ENCODE measurements at regions not wholly inside any gene's neighbourhood (a gene's known extent, or its start where the extent isn't known, plus 50 kb on each side); places are given as distances from the start of the nearest gene placed in this dataset.

- Histone ChIP-seq H3K27me3 (ENCODE audit: insufficient read depth) (no peaks in the 10 kb centered on the region; the same call in none of the 2 replicates), H3K27ac (ENCODE audit: low read depth in 2 of 2, low read length in 1 of 2) (no peak overlapping the region), H3K4me2 (no peak overlapping the region), H3F3A (replicated peaks; ENCODE audit: insufficient read depth) (no peaks in the 10 kb centered on the region), H4K20me1 (ENCODE audit: insufficient read depth) (no peaks in the 10 kb centered on the region), H3K9me3 (no peaks in the 10 kb centered on the region), H3K4me3 (ENCODE audit: low read depth in 2 of 2, low read length in 1 of 2) (no peak overlapping the region), H3K9me2 (no peaks in the 10 kb centered on the region), H3K36me3 (replicated peaks in 1 of 2; ENCODE audit: control insufficient read depth in 1 of 2, insufficient read depth in 2 of 2, low read length in 1 of 2) (no peaks in the 10 kb centered on the region), H3K4me1 (ENCODE audit: control insufficient read depth in 1 of 2, insufficient read depth in 2 of 2, low read depth in 1 of 2, low read length in 1 of 2) (no peaks in the 10 kb centered on the region; a peak in 1 of 4 replicates), H3K9ac (no peak overlapping the region), H3K79me2 (ENCODE audit: insufficient read depth) (no peaks in the 10 kb centered on the region), H2AFZ (ENCODE audit: low read depth) (no peak overlapping the region)
- TF ChIP-seq ZBTB33 (IDR thresholded peaks at IDR 0.05; ENCODE audit: borderline replicate concordance, low read depth) (no peak), USF2 (IDR thresholded peaks at IDR 0.05; ENCODE audit: borderline replicate concordance, low read depth, low read length) (no peak), CTCF (IDR thresholded peaks at IDR 0.05) (no peak), RFX5 (IDR thresholded peaks at IDR 0.05; ENCODE audit: low read length) (no peak), FOXJ3 (CRISPR knock-in tag; IDR thresholded peaks at IDR 0.05) (no peak), FOSL2 (IDR thresholded peaks at IDR 0.05; ENCODE audit: borderline replicate concordance, low read depth) (no peak), SMC3 (IDR thresholded peaks at IDR 0.05; ENCODE audit: low read depth, low read length) (no peak), CHD2 (IDR thresholded peaks at IDR 0.05; ENCODE audit: low read length, partially characterized antibody) (no peak), FOXM1 (IDR thresholded peaks at IDR 0.05; ENCODE audit: low read depth) (no peak), JUND (IDR thresholded peaks at IDR 0.05) (no peak), TCF12 (IDR thresholded peaks at IDR 0.05) (no peak)
- 23% methylated on average over 2 of the region's 2 CpGs for WGBS (ENCODE audit: low lambda C conversion rate)
- no peak for DNase-seq
- ChIA-PET CTCF (no interaction called here), POLR2A (interaction anchor here (0.6 kb wide), 1 partner anchor 112 kb away, joined by 3 read pairs; no protein-coding TSS in a partner anchor)
Measured at GRCh38 chrX:39830414-39830813, 267.3 kb downstream of the BCOR start.

GRCh38 chrX:39832211-39832610, 265.5 kb downstream of the BCOR start:
- no peaks in the 10 kb centered on the region for H3F3A ChIP-seq (replicated peaks; ENCODE audit: insufficient read depth)
- H3K27ac ChIP-seq (ENCODE audit: low read depth in 2 of 2, low read length in 1 of 2), result no peak overlapping the region
- no peaks in the 10 kb centered on the region; the same call in none of the 2 replicates for H3K27me3 ChIP-seq (ENCODE audit: insufficient read depth)
- no peak overlapping the region for H3K9ac ChIP-seq
- ChIA-PET POLR2A (no interaction called here), CTCF (interaction anchor here (0.7 kb wide), 1 partner anchor 253 kb away, joined by 3 read pairs; no protein-coding TSS in a partner anchor)
- H3K4me3 ChIP-seq (ENCODE audit: low read depth in 2 of 2, low read length in 1 of 2), result no peak overlapping the region
- no peak for DNase-seq
- H2AFZ ChIP-seq (ENCODE audit: low read depth), result no peak overlapping the region
- H3K79me2 ChIP-seq (ENCODE audit: insufficient read depth), result no peaks in the 10 kb centered on the region
- no peaks in the 10 kb centered on the region for H3K9me2 ChIP-seq
- H3K4me2 ChIP-seq, result no peak overlapping the region
- 60% methylated on average over 11 of the region's 11 CpGs for WGBS (ENCODE audit: low lambda C conversion rate)
- H3K4me1 ChIP-seq (ENCODE audit: control insufficient read depth in 1 of 2, insufficient read depth in 2 of 2, low read depth in 1 of 2, low read length in 1 of 2), result no peaks in the 10 kb centered on the region; a peak in 1 of 4 replicates
- H4K20me1 ChIP-seq (ENCODE audit: insufficient read depth), result no peaks in the 10 kb centered on the region
- no peaks in the 10 kb centered on the region for H3K36me3 ChIP-seq (replicated peaks in 1 of 2; ENCODE audit: control insufficient read depth in 1 of 2, insufficient read depth in 2 of 2, low read length in 1 of 2)
- H3K9me3 ChIP-seq, result no peaks in the 10 kb centered on the region
- TF ChIP-seq SMC3 (IDR thresholded peaks at IDR 0.05; ENCODE audit: low read depth, low read length) (no peak), NFIC (IDR thresholded peaks at IDR 0.05; ENCODE audit: borderline replicate concordance) (no peak), ZBTB33 (IDR thresholded peaks at IDR 0.05; ENCODE audit: borderline replicate concordance, low read depth) (no peak), FOXJ3 (CRISPR knock-in tag; IDR thresholded peaks at IDR 0.05) (no peak), MEF2A (IDR thresholded peaks at IDR 0.05; ENCODE audit: borderline replicate concordance, low read depth) (no peak), MXI1 (IDR thresholded peaks at IDR 0.05; ENCODE audit: low read depth, low read length) (no peak), GATA2 (CRISPR knock-in tag; IDR thresholded peaks at IDR 0.05) (no peak), POLR2AphosphoS5 (IDR thresholded peaks at IDR 0.05; ENCODE audit: low read depth, low read length) (no peak), REST (IDR thresholded peaks at IDR 0.05; ENCODE audit: low read depth, low read length) (no peak), GABPA (IDR thresholded peaks at IDR 0.05; ENCODE audit: low read depth) (no peak)
